B cell (primary cell): ENCODE measurements at regions not wholly inside any gene's neighbourhood (a gene's known extent, or its start where the extent isn't known, plus 50 kb on each side); places are given as distances from the start of the nearest gene placed in this dataset.

Experiments
- CTCF ChIP-seq: fragments of 200-600 bp; IDR thresholded peaks from one replicate; pipeline ENCODE4 v1.8.0; 2022; ENCODE audit warnings: antibody characterized with exemption, mild to moderate bottlenecking
- EZH2 ChIP-seq: IDR thresholded peaks from 2 replicates; pipeline ENCODE4 v1.6.1; 2012; ENCODE audit warnings: borderline replicate concordance, low read depth, mild to moderate bottlenecking, moderate library complexity, low read length; ENCODE audit not compliant: insufficient read depth, poor library complexity, severe bottlenecking

GRCh38 chr15:93162560-93162959 lies 73.5 kb upstream of the RGMA start:
- TF ChIP-seq CTCF (no peak), EZH2 (no peak)
